ENCODE measurements at regions not wholly inside any gene's neighbourhood (a gene's known extent, or its start where the extent isn't known, plus 50 kb on each side); places are given as distances from the start of the nearest gene placed in this dataset.

- POLR2A ChIA-PET = no interaction called here
- no peaks in the 10 kb centered on the region for H4K20me1 ChIP-seq (replicated peaks; ENCODE audit: control insufficient read depth, extremely low read depth, insufficient read depth, low read length)
- CTCF ChIA-PET = interaction anchor here (0.9 kb wide), 1 partner anchor 8 kb away, joined by 3 read pairs; no protein-coding TSS in a partner anchor
- BruUV-seq (replicated peaks) = no TSS peak
- no peaks in the 10 kb centered on the region for H3K36me3 ChIP-seq (ENCODE audit: control insufficient read depth in 2 of 2, extremely low read depth in 1 of 2, insufficient read depth in 2 of 2, low read length in 2 of 2)
- no peaks in the 10 kb centered on the region for H3K4me1 ChIP-seq (ENCODE audit: control insufficient read depth, extremely low read depth, insufficient read depth, low read length)
- intact Hi-C loops (cut with micrococcal nuclease) (no loop called here), dilution Hi-C loops (cut with MboI; ENCODE audit: extremely low pct_ligation_motif_present, low sequenced_read_pairs) (no loop called here)
- H3K4me3 ChIP-seq (replicated peaks in 1 of 3; ENCODE audit: insufficient read depth in 1 of 3, low read depth in 1 of 3, low read length in 3 of 3) = no peak overlapping the region
- H2AFZ ChIP-seq (ENCODE audit: low read depth, low read length) = no peak overlapping the region
- FAIRE-seq (no peak), DNase-seq (ENCODE audit: low read depth, low spot score) (no peak)
- H3K79me2 ChIP-seq (ENCODE audit: control insufficient read depth, insufficient read depth, low read length) = no peaks in the 10 kb centered on the region
- H3K27ac ChIP-seq (ENCODE audit: insufficient read depth, low read depth, low read length) = no peak overlapping the region
- no peak for TF ChIP-seq GATA2 (IDR thresholded peaks at IDR 0.05; ENCODE audit: insufficient read depth, insufficient read length, low read depth, low read length)
- TF ChIP-seq MAX (IDR thresholded peaks at IDR 0.05; ENCODE audit: insufficient read depth, insufficient read length) = no peak
- no peak for TF ChIP-seq JUN (IDR thresholded peaks at IDR 0.05; ENCODE audit: borderline replicate concordance, insufficient read depth, insufficient read length, low read depth)
- H3K4me2 ChIP-seq (ENCODE audit: insufficient read depth, low read length) = no peak overlapping the region
- H3K9me1 ChIP-seq (replicated peaks; ENCODE audit: control insufficient read depth, extremely low read depth, insufficient read depth, low read length) = no peaks in the 10 kb centered on the region
- no peaks in the 10 kb centered on the region for H3K27me3 ChIP-seq (ENCODE audit: control insufficient read depth in 2 of 2, insufficient read depth in 2 of 2, low read length in 2 of 2)
- no peaks in the 10 kb centered on the region for H3K9me3 ChIP-seq (replicated peaks; ENCODE audit: control insufficient read depth, insufficient read depth, low read length)
- H3K9ac ChIP-seq (replicated peaks; ENCODE audit: extremely low read depth, insufficient read depth, low read length) = no peak overlapping the region
Observed at GRCh38 chr3:7947930-7948329, 553.7 kb upstream of the LMCD1 start.

- POLR2A ChIA-PET = no interaction called here
- FAIRE-seq (no peak), DNase-seq (ENCODE audit: low read depth, low spot score) (no peak)
- Histone ChIP-seq H3K36me3 (ENCODE audit: control insufficient read depth in 2 of 2, extremely low read depth in 1 of 2, insufficient read depth in 2 of 2, low read length in 2 of 2) (no peaks in the 10 kb centered on the region), H4K20me1 (replicated peaks; ENCODE audit: control insufficient read depth, extremely low read depth, insufficient read depth, low read length) (no peaks in the 10 kb centered on the region), H3K27ac (ENCODE audit: insufficient read depth, low read depth, low read length) (no peak overlapping the region), H2AFZ (ENCODE audit: low read depth, low read length) (no peak overlapping the region), H3K79me2 (ENCODE audit: control insufficient read depth, insufficient read depth, low read length) (no peaks in the 10 kb centered on the region), H3K4me1 (ENCODE audit: control insufficient read depth, extremely low read depth, insufficient read depth, low read length) (no peaks in the 10 kb centered on the region), H3K9ac (replicated peaks; ENCODE audit: extremely low read depth, insufficient read depth, low read length) (no peak overlapping the region), H3K4me2 (ENCODE audit: insufficient read depth, low read length) (no peak overlapping the region), H3K4me3 (replicated peaks in 1 of 3; ENCODE audit: insufficient read depth in 1 of 3, low read depth in 1 of 3, low read length in 3 of 3) (no peak overlapping the region), H3K9me3 (replicated peaks; ENCODE audit: control insufficient read depth, insufficient read depth, low read length) (no peaks in the 10 kb centered on the region), H3K9me1 (replicated peaks; ENCODE audit: control insufficient read depth, extremely low read depth, insufficient read depth, low read length) (no peaks in the 10 kb centered on the region), H3K27me3 (ENCODE audit: control insufficient read depth in 2 of 2, insufficient read depth in 2 of 2, low read length in 2 of 2) (no peaks in the 10 kb centered on the region)
- intact Hi-C loops (cut with micrococcal nuclease) = no loop called here
- TF ChIP-seq MAX (IDR thresholded peaks at IDR 0.05; ENCODE audit: insufficient read depth, insufficient read length) (no peak), POLR2AphosphoS5 (IDR thresholded peaks at IDR 0.05; ENCODE audit: insufficient read depth, low read depth, low read length) (no peak), POLR2A (IDR thresholded peaks at IDR 0.05; ENCODE audit: low read depth, low read length) (no peak), CTCF (IDR thresholded peaks at IDR 0.05; ENCODE audit: extremely low read depth in 1 of 2, insufficient read depth in 1 of 2, low read depth in 1 of 2, low read length in 2 of 2) (no peak)
- CTCF ChIA-PET = no interaction called here
- dilution Hi-C loops (cut with MboI; ENCODE audit: extremely low pct_ligation_motif_present, low sequenced_read_pairs) = no loop called here
- BruUV-seq (replicated peaks) = no TSS peak
Observed at GRCh38 chr3:7950890-7951289, 550.7 kb upstream of the LMCD1 start.

Data from endothelial cell of umbilical vein (primary cell).